GM12874 (cell line): ENCODE measurements at regions not wholly inside any gene's neighbourhood (a gene's known extent, or its start where the extent isn't known, plus 50 kb on each side); places are given as distances from the start of the nearest gene placed in this dataset.

ENCODE experiments used
- TF ChIP-seq, protein P1 (sequence below): IDR thresholded peaks from 2 replicates; pipeline ENCODE4 v1.5.1; 2011; ENCODE audit warnings: low read depth, mild to moderate bottlenecking, control low read depth, low read length, moderate library complexity; ENCODE audit not compliant: insufficient read depth

DNA sequence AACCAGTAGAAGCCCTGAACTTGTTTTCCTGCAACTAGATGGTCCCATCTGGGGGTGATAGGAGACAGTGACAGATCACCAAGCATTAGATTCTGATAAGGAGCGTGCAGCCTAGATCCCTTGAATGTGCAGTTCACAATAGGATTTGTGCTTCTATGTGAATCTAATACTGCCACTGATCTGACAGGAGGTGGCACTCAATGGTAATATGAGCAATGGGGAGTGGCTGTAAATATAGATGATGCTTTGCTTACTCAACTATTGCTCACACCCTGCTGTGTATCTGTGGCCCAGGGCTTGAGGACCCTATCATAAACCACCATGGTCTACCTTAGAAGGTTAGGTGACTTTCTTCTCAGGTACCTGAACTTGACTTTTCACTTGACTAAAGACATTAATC, 417.1 kb upstream of the ARHGEF26 start:
- TF ChIP-seq, protein P1, sequence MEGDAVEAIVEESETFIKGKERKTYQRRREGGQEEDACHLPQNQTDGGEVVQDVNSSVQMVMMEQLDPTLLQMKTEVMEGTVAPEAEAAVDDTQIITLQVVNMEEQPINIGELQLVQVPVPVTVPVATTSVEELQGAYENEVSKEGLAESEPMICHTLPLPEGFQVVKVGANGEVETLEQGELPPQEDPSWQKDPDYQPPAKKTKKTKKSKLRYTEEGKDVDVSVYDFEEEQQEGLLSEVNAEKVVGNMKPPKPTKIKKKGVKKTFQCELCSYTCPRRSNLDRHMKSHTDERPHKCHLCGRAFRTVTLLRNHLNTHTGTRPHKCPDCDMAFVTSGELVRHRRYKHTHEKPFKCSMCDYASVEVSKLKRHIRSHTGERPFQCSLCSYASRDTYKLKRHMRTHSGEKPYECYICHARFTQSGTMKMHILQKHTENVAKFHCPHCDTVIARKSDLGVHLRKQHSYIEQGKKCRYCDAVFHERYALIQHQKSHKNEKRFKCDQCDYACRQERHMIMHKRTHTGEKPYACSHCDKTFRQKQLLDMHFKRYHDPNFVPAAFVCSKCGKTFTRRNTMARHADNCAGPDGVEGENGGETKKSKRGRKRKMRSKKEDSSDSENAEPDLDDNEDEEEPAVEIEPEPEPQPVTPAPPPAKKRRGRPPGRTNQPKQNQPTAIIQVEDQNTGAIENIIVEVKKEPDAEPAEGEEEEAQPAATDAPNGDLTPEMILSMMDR: no peak

DNA sequence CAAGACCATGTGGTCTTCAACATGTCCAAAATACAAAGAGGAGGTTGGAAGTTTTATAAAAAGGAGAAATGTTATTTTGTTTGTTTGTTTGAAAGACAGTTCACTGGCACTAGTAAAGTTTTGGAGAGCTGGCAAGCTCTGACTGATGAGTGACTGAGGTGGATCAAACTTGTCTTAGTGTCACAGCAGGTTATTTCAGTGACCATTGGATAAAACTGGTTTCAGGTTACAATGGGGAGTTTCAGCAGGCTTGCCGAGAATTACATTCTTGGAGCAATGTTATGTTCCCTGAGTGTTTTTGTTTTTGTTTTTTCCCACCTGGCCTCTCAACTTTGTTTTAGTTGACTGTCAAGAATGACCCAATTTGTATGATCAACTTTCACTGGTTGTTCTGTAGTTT, 414.5 kb upstream of the ARHGEF26 start:
- TF ChIP-seq, protein P1: no peak

DNA sequence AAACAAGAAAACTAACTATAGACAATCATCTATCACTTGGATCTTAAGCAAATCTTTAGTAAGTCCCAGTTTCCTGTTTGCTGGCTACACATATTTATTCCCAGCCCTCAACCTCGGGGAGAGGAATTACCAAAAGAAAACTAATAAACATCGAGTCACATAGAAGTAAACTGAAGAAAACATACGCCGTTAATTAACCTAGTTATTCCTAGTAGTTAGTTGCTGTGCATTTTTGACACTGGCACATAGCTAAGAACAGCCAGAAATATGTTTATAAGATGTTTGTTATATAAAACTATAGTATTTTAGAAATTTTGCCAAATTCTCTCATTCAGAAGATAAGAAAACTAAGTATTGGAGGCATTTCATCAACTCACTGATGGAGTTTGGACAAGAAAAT, 407.2 kb upstream of the ARHGEF26 start:
- TF ChIP-seq, protein P1: no peak

DNA sequence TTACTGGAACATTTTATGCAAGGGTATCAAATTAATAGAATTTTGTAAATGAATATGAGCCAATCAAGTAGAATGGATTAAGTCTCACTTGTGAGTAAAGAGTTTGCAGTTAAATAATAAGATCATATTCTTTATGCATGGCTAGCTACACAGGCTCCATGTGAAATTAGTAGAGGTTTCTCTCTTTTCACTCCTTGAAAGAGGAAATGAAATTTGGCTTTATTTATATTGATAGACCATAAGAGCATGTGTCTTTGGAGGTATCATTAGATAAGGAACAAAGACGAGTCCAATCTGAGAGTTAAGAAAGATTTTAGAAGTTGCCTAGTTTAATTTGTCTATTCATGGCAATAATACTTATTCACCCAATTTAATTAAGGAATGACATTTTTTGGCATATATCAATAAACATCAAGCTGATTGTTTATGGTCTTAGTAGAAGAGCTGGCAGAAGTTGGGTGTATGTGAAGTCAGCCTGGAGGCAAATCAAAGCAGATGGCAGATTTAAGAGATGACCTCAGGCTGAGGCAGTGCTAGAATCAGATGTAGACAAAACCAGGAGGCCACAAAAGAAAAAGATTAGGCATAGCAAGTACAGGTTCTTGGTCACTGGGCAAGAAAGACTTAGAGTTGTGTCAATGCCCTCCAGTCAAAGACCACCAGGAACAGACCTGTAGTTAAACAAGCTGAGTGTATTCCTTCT, 406.5 kb upstream of the ARHGEF26 start:
- TF ChIP-seq, protein P1: no peak

DNA sequence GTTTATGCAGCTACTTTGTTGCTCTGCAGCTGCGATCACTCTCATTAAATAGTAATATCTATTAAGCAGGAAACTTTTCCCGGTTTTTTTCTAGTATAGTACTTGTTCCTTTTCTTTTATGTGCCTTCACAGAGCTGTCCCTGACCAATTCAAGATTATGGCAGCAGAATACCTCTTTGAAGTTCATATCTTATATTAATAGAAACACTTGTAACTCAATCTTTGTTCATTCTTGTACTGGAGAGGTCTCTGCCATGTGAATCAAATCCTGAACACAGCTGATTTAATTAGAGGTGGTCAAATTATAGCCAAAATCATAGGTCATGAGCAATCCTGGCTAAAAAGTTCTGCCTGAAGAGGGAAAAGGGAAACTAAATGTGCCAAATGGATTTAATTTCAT, 399.0 kb upstream of the ARHGEF26 start:
- TF ChIP-seq, protein P1: no peak

DNA sequence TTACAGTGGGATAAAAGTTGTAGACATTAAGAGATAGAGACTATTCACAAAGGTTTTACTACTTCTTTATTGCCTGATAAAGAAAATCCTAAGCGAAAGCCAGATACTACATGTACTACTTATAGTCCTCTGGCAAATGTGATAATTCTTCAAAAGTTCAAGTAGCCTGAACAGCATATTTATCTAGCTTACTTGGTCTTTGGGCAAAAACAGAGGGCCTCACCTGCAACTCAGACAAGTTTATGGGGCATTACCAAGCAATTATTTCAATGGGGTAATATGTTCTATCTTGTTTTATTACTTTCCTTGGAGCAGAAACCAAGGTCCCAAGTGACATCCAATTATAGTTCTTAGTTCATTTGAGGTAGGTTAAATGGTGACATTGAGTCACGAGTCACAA, 390.1 kb upstream of the ARHGEF26 start:
- TF ChIP-seq, protein P1: no peak

DNA sequence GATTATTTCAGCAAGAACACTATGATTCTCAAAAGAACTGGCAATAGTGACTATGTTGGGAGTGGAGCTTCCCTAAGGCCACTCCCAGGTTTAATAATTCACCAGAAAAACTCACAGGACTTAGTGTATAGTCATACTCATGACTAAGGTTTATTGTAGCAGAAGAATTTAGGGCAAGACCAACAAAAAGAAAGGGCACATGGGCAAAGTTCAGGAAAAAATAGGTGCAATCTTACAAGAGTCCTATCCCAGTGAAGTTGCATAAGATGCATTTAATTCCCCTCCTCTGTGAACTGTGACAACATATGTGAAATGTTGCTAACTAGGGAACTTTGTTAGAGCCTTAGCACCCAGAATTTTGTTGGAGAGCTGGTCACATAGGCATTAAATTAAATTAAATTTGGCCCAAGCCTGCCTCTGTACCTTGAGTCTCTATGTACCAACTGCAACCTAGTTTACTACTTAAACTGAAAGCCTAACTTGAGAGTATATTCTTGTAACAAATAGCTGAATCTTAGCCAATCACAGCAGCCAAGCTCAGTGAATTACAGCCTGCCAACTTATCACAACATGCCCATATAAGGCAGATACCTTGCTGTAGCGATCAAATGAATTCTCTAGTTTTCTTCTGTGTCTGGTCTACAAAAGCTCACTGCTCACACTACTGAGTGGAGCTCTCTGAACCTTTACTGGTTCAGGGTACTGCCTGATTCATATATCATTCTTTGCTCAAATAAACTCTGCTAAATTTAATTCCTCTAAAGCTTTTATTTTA, 386.2 kb upstream of the ARHGEF26 start:
- TF ChIP-seq, protein P1: no peak
